ENCODE measurements at regions not wholly inside any gene's neighbourhood (a gene's known extent, or its start where the extent isn't known, plus 50 kb on each side); places are given as distances from the start of the nearest gene placed in this dataset.
"Not testable (repeated sequence)": the region's sequence is repeated elsewhere in the genome, so short reads cannot be mapped to it uniquely, and the experiment has no call there.

GRCh38 chr17:64749306-64749705 lies 87.2 kb upstream of the SMURF2 start:
- Histone ChIP-seq H3K36me3 (ENCODE audit: control insufficient read depth, insufficient read depth, low read length) (no peaks in the 10 kb centered on the region; the same call in 1 of the 2 replicates), H3K27me3 (replicated peaks; ENCODE audit: control insufficient read depth, insufficient read depth, low read length) (no peaks in the 10 kb centered on the region), H3K4me3 (replicated peaks; ENCODE audit: low read depth, low read length) (no peak overlapping the region)
- DNase-seq (ENCODE audit: extremely low read depth, insufficient read length): no peak
- TF ChIP-seq CTCF (IDR thresholded peaks at IDR 0.05; ENCODE audit: insufficient read depth, low read length, poor library complexity, severe bottlenecking): no peak

GRCh38 chr17:64747938-64748540 lies 85.9 kb upstream of the SMURF2 start:
- no peak for TF ChIP-seq CTCF (IDR thresholded peaks at IDR 0.05; ENCODE audit: insufficient read depth, low read length, poor library complexity, severe bottlenecking)
- H3K36me3 ChIP-seq (ENCODE audit: control insufficient read depth, insufficient read depth, low read length): no peaks in the 10 kb centered on the region; the same call in 1 of the 2 replicates
- no peak overlapping the region for H3K4me3 ChIP-seq (replicated peaks; ENCODE audit: low read depth, low read length)
- H3K27me3 ChIP-seq (replicated peaks; ENCODE audit: control insufficient read depth, insufficient read depth, low read length): no peaks in the 10 kb centered on the region
- DNase-seq (ENCODE audit: extremely low read depth, insufficient read length): no peak

GRCh38 chr17:64742326-64742725 lies 80.2 kb upstream of the SMURF2 start:
- H3K27me3 ChIP-seq (replicated peaks; ENCODE audit: control insufficient read depth, insufficient read depth, low read length): no peaks in the 10 kb centered on the region
- no peak for DNase-seq (ENCODE audit: extremely low read depth, insufficient read length)

GRCh38 chr17:64741916-64742315 lies 79.8 kb upstream of the SMURF2 start:
- H3K36me3 ChIP-seq (ENCODE audit: control insufficient read depth, insufficient read depth, low read length); DNase-seq (ENCODE audit: extremely low read depth, insufficient read length); H3K4me3 ChIP-seq (replicated peaks; ENCODE audit: low read depth, low read length); H3K27me3 ChIP-seq (replicated peaks; ENCODE audit: control insufficient read depth, insufficient read depth, low read length): not testable (repeated sequence)

More at GRCh38 chr17:64742326-64742725, 80.2 kb upstream of the SMURF2 start:
- TF ChIP-seq CTCF (IDR thresholded peaks at IDR 0.05; ENCODE audit: insufficient read depth, low read length, poor library complexity, severe bottlenecking): no peak
- H3K36me3 ChIP-seq (ENCODE audit: control insufficient read depth, insufficient read depth, low read length): no peaks in the 10 kb centered on the region
- no peak overlapping the region for H3K4me3 ChIP-seq (replicated peaks; ENCODE audit: low read depth, low read length)

GRCh38 chr17:64741038-64741641 lies 79.0 kb upstream of the SMURF2 start:
- no peak for TF ChIP-seq CTCF (IDR thresholded peaks at IDR 0.05; ENCODE audit: insufficient read depth, low read length, poor library complexity, severe bottlenecking)
- Histone ChIP-seq H3K4me3 (replicated peaks; ENCODE audit: low read depth, low read length) (no peak overlapping the region), H3K27me3 (replicated peaks; ENCODE audit: control insufficient read depth, insufficient read depth, low read length) (no peaks in the 10 kb centered on the region), H3K36me3 (ENCODE audit: control insufficient read depth, insufficient read depth, low read length) (no peaks in the 10 kb centered on the region)
- DNase-seq (ENCODE audit: extremely low read depth, insufficient read length): no peak

- H3K27me3 ChIP-seq (replicated peaks; ENCODE audit: control insufficient read depth, insufficient read depth, low read length): no peaks in the 10 kb centered on the region
- H3K36me3 ChIP-seq (ENCODE audit: control insufficient read depth, insufficient read depth, low read length): no peaks in the 10 kb centered on the region
- DNase-seq (ENCODE audit: extremely low read depth, insufficient read length): no peak
- H3K4me3 ChIP-seq (replicated peaks; ENCODE audit: low read depth, low read length): no peak overlapping the region
- no peak for TF ChIP-seq CTCF (IDR thresholded peaks at IDR 0.05; ENCODE audit: insufficient read depth, low read length, poor library complexity, severe bottlenecking)
Observed at GRCh38 chr17:64739316-64740058, 77.4 kb upstream of the SMURF2 start.

Data from GM06990 (cell line).